GM21737 (cell line): ENCODE measurements at regions not wholly inside any gene's neighbourhood (a gene's known extent, or its start where the extent isn't known, plus 50 kb on each side); places are given as distances from the start of the nearest gene placed in this dataset.

Experiments used
- ATAC-seq: cut with Tn5 transposase; IDR thresholded peaks from one replicate; pipeline ENCODE4 v1.9.1; 2021; ENCODE audit warnings: mild to moderate bottlenecking, moderate library complexity; ENCODE audit not compliant: unreplicated experiment

DNA sequence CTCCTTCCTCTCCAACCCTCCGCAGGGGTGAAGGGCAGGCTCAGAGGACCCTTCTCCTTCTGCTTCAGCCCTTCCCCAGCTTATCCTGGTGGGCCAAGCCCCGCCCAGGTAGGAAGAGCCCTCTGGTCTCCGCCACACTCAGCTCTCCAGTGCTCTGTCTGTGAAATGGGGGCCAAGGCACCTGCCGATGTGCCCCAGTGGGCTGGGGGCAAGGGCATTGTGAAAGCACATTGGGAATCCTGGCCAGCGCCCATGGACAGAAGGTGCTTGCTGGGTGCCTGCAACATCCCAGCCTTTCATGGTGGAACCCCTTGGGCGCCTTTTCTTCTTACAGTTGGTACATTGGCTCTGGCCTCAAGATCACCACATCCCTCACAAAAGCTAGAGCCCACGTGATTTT is 150.8 kb downstream of the INHBB start:
- no peak for ATAC-seq

DNA sequence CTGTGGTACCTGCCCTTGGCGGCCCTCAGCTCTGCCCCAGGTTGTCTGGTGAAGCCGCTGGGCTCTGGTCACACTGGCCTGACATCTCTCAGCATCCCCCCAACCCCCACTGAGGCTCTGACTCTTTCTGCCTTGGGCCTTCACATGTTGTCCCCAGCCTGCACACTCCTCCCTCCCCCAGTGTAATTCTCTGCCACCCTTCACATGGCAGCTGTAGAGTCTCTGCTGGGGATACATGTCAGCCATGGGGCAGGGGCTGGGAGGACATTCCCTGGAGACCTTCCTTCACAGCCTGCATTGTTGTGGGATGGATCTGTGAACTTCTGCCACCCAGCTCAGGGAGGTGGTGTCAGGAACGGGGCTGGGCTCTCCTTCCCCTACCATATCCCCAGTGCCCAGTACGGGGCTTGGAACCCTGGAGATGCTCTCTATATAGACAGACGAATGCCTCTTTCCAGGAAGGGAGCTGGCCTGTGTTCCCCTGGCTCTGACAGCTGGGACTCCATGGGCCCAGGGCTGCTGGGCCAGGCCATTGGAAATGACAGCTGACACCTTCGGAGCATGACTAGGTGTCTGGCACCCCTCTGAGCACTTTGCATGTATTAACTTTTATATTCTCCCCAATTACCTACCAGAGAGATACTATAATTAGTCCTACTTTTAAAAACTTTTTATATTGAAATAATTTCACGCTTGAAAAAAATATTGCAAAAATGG is 151.5 kb downstream of the INHBB start:
- no peak for ATAC-seq

DNA sequence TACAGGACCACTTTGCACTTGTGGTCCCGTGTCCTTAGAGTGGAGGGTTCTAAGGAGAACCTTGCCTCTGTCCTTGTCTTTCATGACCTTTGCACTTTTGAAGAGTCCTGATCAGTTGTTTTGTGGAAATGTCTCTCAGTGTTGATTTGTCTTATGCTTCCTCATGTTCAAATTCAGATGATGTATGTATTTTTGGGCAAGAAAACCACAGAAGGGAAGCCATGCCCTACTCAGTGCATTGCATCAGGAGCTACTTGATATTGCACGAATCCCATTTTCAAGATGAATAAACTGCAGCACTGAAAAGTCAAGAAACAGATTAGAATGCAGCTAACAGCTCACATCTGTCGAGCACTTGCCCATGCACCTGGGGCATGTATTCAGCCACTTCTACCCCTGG is 152.2 kb downstream of the INHBB start:
- no peak for ATAC-seq

DNA sequence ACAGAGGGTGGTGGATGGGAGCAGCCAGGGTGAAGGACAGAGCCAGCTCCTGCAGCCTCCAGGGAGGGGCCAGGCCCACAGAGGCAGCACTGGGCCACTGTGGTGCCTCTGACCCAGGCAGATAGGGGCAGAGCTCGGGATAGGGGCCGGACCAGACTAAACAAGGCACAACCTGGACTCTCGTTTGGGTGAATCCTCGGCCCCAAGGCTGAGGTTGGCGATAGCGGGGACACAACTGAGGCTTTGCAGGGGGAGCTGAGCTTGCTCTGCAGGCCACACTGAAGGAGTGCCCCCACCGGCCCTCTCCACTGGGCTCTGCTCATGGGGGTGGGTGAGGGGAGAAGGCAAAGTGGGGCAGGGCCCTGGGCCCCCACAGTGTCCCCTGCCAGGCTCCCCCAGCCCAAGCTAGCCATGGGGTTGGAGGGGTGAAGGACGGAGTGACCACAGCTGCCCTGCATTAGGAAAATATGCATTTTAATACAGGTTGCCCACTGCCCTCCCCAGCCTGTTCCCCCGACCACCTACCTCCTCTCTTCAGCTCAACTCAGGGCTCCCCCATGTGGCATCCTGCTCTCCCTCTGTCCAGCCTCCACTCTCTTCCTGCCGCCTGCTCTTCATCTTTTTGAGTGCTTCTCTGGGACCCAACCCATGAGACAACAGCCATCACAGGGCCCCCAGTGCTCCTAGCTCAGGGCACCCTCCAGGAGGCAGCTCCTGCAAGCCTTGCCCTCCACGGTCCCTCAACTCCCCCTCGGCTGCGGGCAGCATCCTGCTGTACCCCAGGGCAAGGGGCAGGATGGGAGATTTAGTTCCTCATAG is 152.8 kb downstream of the INHBB start:
- no peak for ATAC-seq

DNA sequence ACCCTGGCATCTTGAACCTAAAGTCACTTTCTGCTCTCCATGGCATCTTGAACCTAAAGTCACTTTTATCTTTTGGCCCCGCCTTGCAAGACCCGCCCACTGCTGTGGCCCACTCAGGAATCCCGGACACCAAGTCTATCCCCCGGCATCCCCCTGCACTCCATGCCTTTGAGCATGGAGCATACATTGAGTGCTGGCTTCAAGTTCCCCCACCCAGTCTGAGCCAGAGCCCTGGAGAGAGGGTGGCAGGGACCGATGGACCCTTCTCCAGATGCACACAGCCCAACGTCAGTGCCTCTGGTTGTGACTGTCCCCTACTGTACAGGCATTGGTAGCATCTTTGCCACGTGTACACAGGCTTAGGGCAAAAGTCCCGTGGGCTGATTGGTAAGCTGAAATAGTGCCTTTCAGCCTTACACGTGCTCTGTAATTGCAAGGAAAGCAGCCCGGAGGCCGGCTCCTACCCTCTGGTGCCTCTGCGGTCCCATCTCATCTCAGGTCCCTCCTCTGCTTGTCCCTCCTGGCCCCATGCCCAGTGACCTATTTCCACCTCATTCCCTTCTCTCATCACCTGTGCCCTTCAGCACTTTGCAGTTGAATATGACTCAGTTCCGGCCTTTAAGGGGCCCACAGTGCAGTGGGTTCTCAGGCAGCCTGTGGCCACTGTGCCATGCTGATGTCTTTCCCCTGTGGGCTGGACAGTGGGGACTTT is 154.0 kb downstream of the INHBB start:
- no peak for ATAC-seq

DNA sequence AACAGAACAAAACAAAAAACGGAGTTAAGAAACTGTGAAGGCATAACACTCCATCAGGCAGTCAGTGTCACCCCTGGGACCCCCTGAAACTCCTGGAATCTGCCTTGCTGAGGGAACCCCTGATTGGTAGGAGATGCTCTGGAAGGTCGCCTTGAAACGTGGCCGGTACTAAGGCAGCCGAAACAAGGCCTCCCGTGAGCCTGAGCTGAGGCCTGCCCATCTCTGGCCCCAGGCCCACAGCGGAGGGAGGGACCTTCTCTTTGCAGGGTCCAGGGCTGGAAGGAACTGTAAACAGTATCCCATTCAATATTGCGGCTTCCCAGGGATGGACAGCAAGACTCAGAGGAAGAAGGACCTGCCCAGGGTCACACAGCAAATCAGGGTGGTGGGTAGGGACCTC is 155.7 kb downstream of the INHBB start:
- no peak for ATAC-seq

DNA sequence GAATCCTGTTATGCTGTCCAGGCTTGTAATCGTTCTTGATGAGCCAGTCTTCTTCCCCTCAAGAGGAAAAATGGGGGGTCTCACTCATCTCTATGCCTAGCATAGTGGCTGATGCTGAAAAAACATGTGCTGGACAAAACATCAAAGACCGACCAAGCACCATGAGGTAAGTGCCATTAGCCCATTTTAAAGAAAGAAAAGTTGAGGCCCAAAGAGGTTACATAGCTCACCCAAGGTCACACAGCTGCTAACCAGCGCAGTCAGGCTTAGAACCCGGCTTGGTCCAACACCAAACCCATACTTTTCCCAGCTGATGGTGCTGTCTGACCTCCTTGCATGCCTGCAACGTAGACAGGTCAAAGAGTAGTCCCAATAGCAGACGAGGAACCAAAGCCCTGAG is 156.4 kb downstream of the INHBB start:
- no peak for ATAC-seq

DNA sequence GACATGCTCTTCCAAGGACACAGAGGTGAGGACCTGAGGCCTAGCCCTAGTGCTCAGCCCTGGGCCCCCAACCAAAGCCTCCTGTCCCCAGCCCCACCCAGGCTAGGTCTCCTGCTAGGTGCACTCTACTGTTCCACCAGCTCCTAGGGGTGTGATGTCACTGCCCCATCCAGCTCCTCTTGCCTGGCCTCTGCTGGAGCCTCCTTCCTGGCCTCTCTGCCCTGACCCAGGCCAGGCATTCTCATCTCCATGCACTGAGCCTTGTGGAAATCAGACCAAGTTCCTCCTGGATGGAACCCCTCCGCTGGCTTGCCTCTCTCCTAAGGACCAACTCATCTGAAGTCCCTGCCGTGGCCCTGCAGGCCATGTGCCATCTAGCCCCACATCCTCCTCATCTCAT is 156.8 kb downstream of the INHBB start:
- ATAC-seq, result no peak

DNA sequence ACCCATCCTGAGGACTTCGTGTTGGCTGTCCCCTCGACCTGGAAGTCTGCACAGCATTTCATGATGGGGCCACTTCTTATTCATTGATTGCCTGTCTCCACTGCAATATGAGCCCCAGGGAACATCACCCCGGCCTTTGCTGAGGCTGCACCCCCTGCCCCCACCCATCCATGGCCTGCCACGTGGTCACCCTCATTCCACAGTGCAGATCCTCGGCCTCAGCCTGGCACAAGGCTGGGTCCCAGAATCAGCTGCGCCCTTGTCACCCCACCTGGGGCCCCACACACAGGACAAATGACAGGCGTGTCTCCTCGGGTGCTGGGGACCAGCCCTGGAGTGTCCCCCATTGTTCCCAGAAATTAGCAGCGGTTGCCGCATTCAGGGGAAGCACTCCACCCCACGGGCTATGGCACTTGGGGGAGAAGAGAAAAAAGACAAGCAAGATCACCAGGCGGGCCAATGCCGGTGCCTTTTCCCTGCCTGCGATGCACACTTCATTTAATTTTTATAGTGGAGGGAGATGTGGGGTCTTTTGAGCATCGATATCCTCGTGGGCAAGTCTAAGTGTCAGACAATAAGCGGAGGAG is 157.4 kb downstream of the INHBB start:
- no peak for ATAC-seq

DNA sequence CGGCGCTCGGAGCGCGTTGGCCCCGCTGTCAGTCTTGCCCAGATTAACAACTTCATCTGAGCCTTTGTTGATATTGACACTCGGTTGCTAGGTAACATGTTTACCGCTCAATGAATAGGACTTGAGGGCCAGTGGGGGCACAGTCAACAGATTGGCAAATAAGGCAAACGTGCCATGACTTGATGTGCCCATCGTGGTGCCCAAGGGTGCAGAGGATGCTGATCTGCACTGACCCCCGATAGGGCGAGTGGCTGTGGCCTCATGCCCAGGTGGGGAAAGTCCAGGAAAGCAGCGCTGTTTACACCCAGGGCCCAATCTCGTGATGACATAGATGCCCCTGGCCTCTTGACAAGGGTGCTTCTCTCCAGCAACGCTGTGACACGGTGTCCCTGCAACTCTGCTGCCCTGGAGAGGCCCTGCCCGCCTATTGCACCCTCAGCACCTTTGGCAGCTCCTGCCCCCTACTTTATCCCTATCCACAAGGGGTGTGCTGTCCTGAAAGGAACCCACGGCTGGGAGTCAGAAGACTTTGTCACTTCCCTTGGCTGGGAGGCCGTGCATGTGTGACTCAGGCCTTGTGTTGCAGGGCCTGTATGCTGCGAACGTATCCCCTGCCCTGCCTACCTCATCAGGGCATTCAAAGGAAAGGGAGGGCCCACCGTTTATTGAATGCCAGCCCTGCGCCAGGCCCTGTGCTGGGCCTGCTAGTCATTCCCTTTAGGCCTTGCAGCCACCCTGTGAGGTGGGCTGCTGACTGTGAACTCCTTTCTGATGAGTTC is 158.0 kb downstream of the INHBB start:
- no peak for ATAC-seq

DNA sequence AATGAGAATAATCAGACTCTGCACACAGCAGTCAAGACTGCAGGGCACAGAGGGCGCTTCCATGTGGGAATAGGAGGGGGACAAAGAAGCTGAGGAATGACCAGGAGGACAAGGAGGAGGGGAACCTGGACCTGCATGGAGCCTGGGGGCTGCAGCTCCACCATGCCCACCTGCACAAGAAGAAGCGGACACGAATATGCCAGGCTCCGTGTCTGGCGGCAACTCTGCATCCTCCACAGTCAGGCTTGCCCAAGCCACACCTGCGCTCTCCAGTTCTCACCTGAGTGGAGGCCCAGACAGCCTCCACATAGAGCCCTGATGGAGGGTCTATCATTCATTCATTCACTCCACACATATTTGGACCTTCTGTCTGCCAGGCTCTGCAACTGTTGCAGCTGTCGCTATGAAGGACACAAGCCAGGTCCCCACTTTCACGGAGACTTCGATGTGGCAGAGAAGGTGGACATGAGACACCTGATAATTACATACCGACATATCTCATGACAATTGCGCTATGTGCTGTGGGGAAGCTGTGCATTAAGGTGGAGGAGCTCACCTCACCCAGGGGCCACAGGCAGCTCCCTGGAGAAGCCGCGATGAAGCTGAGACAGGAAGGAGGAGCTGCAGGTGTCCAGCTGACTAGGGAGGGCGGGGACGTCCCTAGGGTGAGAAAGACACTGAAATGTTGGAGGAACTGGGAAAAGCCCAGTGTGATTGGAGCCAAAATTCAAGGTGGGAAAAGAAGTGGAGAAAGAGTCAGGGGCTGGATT is 159.2 kb downstream of the INHBB start:
- ATAC-seq, result no peak

DNA sequence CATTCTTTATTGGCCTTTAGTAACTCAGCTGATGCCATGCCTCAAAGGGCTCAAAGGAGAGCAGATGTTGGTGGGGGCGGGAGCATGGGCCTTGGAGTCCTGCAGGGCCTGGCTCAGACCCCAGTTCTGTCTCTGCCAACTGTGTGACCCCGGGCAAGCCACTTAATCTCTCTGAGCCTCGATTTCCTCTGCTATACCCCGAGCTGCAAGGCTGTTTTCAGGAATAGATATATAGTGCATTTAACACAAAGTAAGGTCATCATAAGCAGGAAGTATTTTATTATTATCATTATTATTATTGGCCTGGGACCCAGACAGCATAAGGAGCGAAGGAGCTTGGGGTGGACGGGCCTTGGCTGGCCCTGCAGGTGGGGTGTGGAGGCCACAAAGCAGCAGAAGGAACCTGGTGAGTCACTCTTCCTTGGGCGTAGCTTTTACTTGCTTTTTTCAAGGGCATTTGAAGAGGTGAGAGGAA is 162.7 kb downstream of the INHBB start:
- ATAC-seq, result no peak

DNA sequence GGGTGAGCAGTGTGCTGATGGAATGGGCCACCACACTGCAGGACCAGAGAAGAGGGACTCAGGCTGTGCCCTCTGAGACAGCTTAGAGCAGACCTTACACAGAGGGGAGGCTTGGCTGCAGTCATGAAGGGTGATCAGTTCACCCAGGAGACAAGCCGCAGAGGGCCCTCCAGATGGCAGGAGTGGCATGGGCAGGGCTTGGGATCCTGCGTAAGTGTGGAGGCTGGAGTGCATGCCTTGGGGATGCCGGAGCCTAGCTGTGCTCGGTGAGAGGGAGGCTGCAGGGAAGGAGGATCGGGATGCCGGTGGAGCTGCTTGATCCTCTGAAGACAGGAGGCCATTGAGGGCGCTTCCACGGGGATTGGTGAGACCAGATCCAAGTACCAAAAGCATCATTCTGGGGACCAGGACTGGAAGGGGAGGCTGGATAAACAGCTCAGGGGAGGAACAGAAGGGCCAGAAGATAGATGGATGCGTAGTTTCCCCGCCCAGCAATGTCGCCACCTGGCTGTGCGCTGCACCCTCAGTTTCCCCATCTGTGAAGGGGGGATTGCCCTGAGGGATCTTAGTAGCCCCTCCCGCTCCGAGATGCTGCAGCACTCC is 163.4 kb downstream of the INHBB start:
- ATAC-seq, result no peak

DNA sequence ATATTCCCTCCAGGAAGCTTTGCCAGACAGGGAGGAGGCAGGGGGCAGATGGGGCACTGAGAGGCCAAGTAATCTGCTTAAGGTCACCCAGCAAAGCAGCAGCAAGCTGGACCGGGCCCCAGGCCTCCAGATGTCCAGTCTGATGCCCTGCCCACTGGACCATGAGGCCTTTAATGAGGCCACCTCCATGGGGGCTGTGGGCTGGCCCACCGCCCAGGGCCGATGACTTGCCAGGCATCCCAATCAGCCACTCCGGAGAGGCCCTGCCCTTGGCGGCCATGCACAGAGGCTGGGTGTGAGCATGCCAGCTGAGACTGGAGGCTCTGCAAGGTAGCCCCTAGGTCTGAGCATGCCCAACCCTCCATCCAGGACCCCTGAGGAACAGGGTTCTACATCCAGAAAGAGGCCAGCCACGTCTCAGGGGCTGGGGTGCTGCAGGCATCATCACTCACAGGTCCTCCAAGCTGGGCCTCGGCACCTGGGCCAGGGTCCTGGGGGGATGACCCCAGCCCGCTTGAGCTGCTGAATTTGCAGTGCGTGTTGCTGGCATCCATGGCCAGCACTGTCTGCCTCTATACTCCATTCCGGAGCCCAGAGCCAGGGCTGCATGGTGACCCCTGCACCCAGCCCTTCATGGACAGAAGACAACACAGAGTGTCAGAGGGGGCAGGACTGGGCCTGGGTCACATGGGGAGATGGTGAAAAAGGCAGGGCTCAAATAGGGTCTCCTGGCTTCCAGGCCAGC is 164.2 kb downstream of the INHBB start:
- no peak for ATAC-seq

DNA sequence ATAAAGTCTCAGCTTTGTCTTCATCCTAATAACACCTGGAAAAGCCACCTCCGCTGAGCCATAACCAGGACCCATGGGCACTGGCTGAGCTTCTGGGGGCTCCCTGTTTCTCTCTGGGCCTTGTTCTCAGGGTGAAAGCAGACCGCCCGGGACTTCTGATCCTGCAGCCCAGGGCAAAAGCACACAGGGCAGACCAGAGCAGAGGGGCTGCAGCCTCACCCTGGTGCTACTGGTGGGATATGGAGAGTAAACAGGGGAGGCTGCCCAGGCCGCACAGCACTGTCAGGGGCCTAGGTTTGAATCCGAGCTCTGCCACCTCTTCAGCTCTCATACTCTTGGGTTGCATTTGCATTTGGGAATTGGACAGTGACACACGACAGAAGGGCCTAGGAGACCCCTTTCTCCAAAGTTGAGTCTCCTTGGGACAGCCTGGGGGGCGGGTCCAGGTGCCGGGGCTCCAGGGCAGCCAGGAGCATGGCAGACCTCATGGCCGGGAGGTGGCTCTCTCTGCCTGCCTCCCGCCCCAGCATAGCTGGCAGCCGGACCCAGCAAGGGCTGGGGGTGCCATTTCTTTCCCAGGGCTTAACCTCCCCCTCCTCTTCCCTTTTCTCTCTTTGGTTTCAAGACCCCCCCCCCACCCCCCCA is 164.9 kb downstream of the INHBB start:
- no peak for ATAC-seq

DNA sequence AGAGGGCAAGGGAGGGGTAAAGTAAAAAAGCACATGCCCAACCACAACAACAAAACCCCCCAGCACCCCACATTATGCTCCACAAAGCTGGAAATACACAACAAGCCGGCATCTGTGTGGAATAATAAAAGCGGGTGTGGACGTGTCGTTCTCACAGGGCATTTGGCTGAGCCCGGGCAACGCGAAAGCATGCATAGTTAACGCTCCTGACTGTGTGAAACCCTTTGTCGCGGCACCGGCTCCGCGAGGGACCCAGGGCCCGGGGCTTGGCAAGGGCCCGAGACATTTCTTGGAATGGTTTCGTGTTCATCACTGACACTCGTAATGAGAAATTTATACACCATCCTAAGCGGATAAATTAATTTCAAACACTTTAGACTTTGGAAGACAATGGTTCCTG is 165.6 kb downstream of the INHBB start:
- no peak for ATAC-seq

DNA sequence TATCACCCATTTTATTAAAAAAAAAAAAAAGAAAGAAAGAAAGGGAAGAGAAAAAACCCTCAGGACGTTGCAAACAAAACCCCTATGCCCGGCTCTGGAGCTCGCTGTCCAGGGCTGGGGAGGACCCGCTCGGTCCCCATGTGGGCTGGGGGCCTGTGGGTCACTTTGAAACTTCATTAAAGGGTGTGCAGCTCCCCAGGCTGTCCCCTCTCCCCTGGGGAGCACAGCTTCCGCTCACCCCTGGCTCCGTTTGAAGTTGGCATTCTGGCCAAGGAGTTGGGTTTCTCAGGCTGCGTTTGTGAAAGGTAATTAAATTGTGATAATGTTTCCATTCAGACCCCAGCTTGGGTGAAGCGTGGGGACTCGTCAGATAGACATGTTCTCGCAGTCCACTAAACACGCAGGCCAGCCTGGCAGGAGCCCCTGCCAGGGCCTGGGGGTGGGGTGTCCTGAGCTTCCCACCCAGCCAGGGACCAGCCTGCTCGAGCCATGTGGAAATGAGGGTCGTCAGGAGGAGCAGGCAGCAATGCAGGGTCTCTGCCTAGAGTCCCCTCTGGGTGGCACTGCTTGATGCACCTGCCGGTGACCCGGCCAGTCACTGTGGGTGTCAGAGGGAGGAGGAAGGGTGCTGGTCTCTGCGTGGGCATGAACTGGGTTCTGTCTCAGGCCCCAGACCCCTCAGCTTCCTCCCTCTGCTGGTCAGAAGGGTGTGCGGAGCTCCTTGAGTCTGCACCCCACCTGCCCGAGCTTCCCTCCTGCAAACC is 166.2 kb downstream of the INHBB start:
- no peak for ATAC-seq
